Adrenal gland (tissue), 9 donors: ENCODE measurements at regions not wholly inside any gene's neighbourhood (a gene's known extent, or its start where the extent isn't known, plus 50 kb on each side); places are given as distances from the start of the nearest gene placed in this dataset.
"Not testable (repeated sequence)": the region's sequence is repeated elsewhere in the genome, so short reads cannot be mapped to it uniquely, and the experiment has no call there.

Experiments
- DNase-seq, 7 donors: peaks; one replicate each; pipeline ENCODE4 v3.0.0-alpha.2; 2019 to 2020
- H3K27ac ChIP-seq, 5 donors: fragments of 200-600 bp; sonication (generic) in 4 of 5; 1 replicate in 3 of 5; 2 replicates in 2 of 5; pipeline versions ENCODE4 v1.5.1 to v1.8.0; 2016 to 2020; ENCODE audit warnings: mild to moderate bottlenecking in 1 of 5
- H3K27me3 ChIP-seq: fragments of 200-600 bp; 2 replicates; pipeline ENCODE4 v1.8.0; 2021
- H3K36me3 ChIP-seq, 2 donors: fragments of 200-600 bp; replicated peaks in 1 of 2; 1 replicate in 1 of 2; 2 replicates in 1 of 2; pipeline versions ENCODE4 v1.5.1 to v1.8.0; 2018 to 2022
- H3K4me1 ChIP-seq, 2 donors: fragments of 200-600 bp; replicated peaks in 1 of 2; 1 replicate in 1 of 2; 2 replicates in 1 of 2; pipeline versions ENCODE4 v1.5.1 to v1.8.0; 2018 to 2021
- H3K4me3 ChIP-seq, 4 donors: fragments of 200-600 bp; sonication (generic) in 3 of 4; one replicate each; pipeline ENCODE4 v1.5.1; 2016 to 2018
- H3K9me3 ChIP-seq, 3 donors: fragments of 200-600 bp; sonication (generic) in 1 of 3; replicated peaks in 1 of 3; 1 replicate in 2 of 3; 2 replicates in 1 of 3; pipeline versions ENCODE4 v1.5.1 to v1.8.0; 2016 to 2021
- POLR2A ChIP-seq, 2 donors: fragments of 450-650 bp; IDR thresholded peaks; one replicate each; pipeline ENCODE4 v1.6.1; 2017; ENCODE audit warnings: antibody characterized with exemption in 2 of 2, mild to moderate bottlenecking in 2 of 2, moderate library complexity in 1 of 2
- WGBS, 4 donors: extraction: QIAGEN DNeasy Blood & Tissue Kit in 2 of 4; methylation state at CpG; one replicate each; pipeline versions ENCODE4 v1.1.5 to v1.1.7; 2013 to 2017; 5-methylcytosine and 5-hydroxymethylcytosine counted together
- intact Hi-C, 2 donors: fragments of 100-400 bp; cut with DNase I; formaldehyde crosslinking; loops; one replicate each; pipeline versions ENCODE4 v1.14.1 to v1.15.0; 2022 to 2023
- TF ChIP-seq, protein P1 (sequence below), 6 experiments: fragments of 450-650 bp in 4 of 6; fragments of 200-600 bp in 2 of 6; sonication (generic) in 1 of 6; IDR thresholded peaks; 1 replicate in 5 of 6; 2 replicates in 1 of 6; pipeline versions ENCODE4 v1.5.1 to v1.8.0; 2016 to 2021; ENCODE audit warnings: antibody characterized with exemption in 6 of 6, mild to moderate bottlenecking in 2 of 6, moderate library complexity in 1 of 6
- donor health status: healthy with polysubstance abuse.
- donor health status: Bipolar disorder and iron deficiency.
- donor health status: DM: yes; HTN: yes; CAD: no.
- donor health status: DM: no; HTN: no; CAD: no.
- donor health status: DM: no; HTN: no; CAD: no.

- Histone ChIP-seq H3K27ac (no peak overlapping the region), H3K36me3 (no peaks in the 10 kb centered on the region), H3K4me1 (no peaks in the 10 kb centered on the region), H3K4me3 (no peak overlapping the region), H3K27me3 (no peaks in the 10 kb centered on the region), H3K9me3 (no peaks in the 10 kb centered on the region)
- intact Hi-C loops, result no loop called here
- no peak for TF ChIP-seq POLR2A (IDR thresholded peaks at IDR 0.05)
- TF ChIP-seq, protein P1, sequence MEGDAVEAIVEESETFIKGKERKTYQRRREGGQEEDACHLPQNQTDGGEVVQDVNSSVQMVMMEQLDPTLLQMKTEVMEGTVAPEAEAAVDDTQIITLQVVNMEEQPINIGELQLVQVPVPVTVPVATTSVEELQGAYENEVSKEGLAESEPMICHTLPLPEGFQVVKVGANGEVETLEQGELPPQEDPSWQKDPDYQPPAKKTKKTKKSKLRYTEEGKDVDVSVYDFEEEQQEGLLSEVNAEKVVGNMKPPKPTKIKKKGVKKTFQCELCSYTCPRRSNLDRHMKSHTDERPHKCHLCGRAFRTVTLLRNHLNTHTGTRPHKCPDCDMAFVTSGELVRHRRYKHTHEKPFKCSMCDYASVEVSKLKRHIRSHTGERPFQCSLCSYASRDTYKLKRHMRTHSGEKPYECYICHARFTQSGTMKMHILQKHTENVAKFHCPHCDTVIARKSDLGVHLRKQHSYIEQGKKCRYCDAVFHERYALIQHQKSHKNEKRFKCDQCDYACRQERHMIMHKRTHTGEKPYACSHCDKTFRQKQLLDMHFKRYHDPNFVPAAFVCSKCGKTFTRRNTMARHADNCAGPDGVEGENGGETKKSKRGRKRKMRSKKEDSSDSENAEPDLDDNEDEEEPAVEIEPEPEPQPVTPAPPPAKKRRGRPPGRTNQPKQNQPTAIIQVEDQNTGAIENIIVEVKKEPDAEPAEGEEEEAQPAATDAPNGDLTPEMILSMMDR (IDR thresholded peaks at IDR 0.05), result no peak
- 64 to 83% (median 73%) methylated on average over 3 of the region's 3 CpGs for WGBS, 4 donors
- DNase-seq, result no peak
These were observed 321.2 kb upstream of the TMEFF2 start for GRCh38 chr2:192515937-192516336.

DNA sequence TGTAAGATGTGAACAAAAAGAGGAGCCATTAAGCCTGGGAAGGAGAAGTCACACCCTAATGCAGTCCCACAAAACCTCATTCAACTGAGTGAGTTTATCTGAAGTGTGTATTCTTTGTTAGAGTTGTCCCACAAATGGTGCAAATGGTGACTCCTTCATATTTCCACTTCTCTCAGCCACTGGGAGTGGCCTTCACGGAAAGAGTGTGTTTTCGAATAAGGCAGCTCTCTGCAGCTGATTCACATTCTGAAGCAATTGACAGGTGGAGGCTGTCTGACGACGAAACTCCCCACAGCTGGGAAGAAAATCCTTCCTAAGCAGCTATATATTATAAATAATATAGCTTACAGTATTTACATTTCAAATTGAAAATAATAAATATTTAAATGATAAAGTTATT lies 318.8 kb upstream of the TMEFF2 start:
- H3K4me3 ChIP-seq, result no peak overlapping the region
- H3K36me3 ChIP-seq, result no peaks in the 10 kb centered on the region
- no peak for DNase-seq
- TF ChIP-seq POLR2A (IDR thresholded peaks at IDR 0.05), result no peak
- TF ChIP-seq, protein P1 (IDR thresholded peaks at IDR 0.05), result no peak
- no peak overlapping the region for H3K27ac ChIP-seq
- 66 to 72% (median 69%) methylated on average over 4 of the region's 4 CpGs for WGBS, 4 donors
- H3K9me3 ChIP-seq, result no peaks in the 10 kb centered on the region
- H3K27me3 ChIP-seq, result no peaks in the 10 kb centered on the region
- intact Hi-C loops, result no loop called here
- no peaks in the 10 kb centered on the region for H3K4me1 ChIP-seq

- H3K9me3 ChIP-seq, H3K36me3 ChIP-seq, intact Hi-C loops, H3K4me1 ChIP-seq, DNase-seq, H3K27me3 ChIP-seq, H3K4me3 ChIP-seq, H3K27ac ChIP-seq: not testable (repeated sequence)
- WGBS, 4 donors, result 89 to 100% (median 91%) methylated on average over 5 to 33 of the region's 33 CpGs
These were observed 313.2 kb upstream of the TMEFF2 start for GRCh38 chr2:192507836-192508450.

GRCh38 chr2:192500550-192501200 lies 305.9 kb upstream of the TMEFF2 start:
- Histone ChIP-seq H3K27me3 (no peaks in the 10 kb centered on the region), H3K27ac (no peak overlapping the region), H3K4me1 (no peaks in the 10 kb centered on the region), H3K36me3 (no peaks in the 10 kb centered on the region), H3K9me3 (no peaks in the 10 kb centered on the region), H3K4me3 (no peak overlapping the region)
- TF ChIP-seq POLR2A (IDR thresholded peaks at IDR 0.05), result no peak
- TF ChIP-seq, protein P1 (IDR thresholded peaks at IDR 0.05), result no peak
- intact Hi-C loops, result no loop called here
- DNase-seq, result no peak
- WGBS, 4 donors, result 53 to 61% (median 54%) methylated on average over 3 of the region's 3 CpGs

- intact Hi-C loops, result no loop called here
- no peaks in the 10 kb centered on the region for H3K27me3 ChIP-seq
- H3K36me3 ChIP-seq, result no peaks in the 10 kb centered on the region
- H3K4me3 ChIP-seq, result no peak overlapping the region
- H3K9me3 ChIP-seq, result no peaks in the 10 kb centered on the region
- no peak overlapping the region for H3K27ac ChIP-seq
- TF ChIP-seq POLR2A (IDR thresholded peaks at IDR 0.05), result no peak
- TF ChIP-seq, protein P1 (IDR thresholded peaks at IDR 0.05), result no peak
- no peak for DNase-seq
- H3K4me1 ChIP-seq, result no peaks in the 10 kb centered on the region
These were observed 304.7 kb upstream of the TMEFF2 start for GRCh38 chr2:192499476-192499875.
